Natural killer cell treated with Interleukin-12 subunit alpha and Interleukin-12 subunit beta and Interleukin-15 and Interleukin-18, amount 100 ng/mL, for 72 hours (primary cell): ENCODE measurements at regions not wholly inside any gene's neighbourhood (a gene's known extent, or its start where the extent isn't known, plus 50 kb on each side); places are given as distances from the start of the nearest gene placed in this dataset.

Experiments used
- ATAC-seq, 2 donors: fragments of 150-1000 bp; cut with Tn5 transposase in 1 of 2; sonication (Bioruptor Pico), chemical (Tn5 transposase) in 1 of 2; 2 replicates each; pipeline ENCODE4 v1.10.0; 2021
- DNase-seq: peaks from one replicate; pipeline ENCODE4 v3.0.0; 2022; ENCODE audit warnings: low spot score
- H3K27ac Mint-ChIP-seq, 2 donors: 1 replicate in 1 of 2; 2 replicates in 1 of 2; pipeline ENCODE4 v1.8.0; 2022; ENCODE audit warnings: mixed read lengths in 2 of 2, mild to moderate bottlenecking in 1 of 2, moderate library complexity in 1 of 2
- H3K27me3 Mint-ChIP-seq, 2 donors: 1 replicate in 1 of 2; 2 replicates in 1 of 2; pipeline ENCODE4 v1.8.0; 2022; ENCODE audit warnings: mixed read lengths in 2 of 2
- H3K36me3 Mint-ChIP-seq: one replicate; pipeline ENCODE4 v1.8.0; 2022; ENCODE audit warnings: mixed read lengths
- H3K4me1 Mint-ChIP-seq, 2 donors: 1 replicate in 1 of 2; 2 replicates in 1 of 2; pipeline ENCODE4 v1.8.0; 2022; ENCODE audit warnings: low read depth in 2 of 2, mixed read lengths in 2 of 2, mild to moderate bottlenecking in 1 of 2
- H3K4me3 Mint-ChIP-seq: one replicate; pipeline ENCODE4 v1.8.0; 2022; ENCODE audit warnings: mixed read lengths
- H3K9me3 Mint-ChIP-seq: 2 replicates; pipeline ENCODE4 v1.8.0; 2022; ENCODE audit warnings: mixed read lengths

DNA sequence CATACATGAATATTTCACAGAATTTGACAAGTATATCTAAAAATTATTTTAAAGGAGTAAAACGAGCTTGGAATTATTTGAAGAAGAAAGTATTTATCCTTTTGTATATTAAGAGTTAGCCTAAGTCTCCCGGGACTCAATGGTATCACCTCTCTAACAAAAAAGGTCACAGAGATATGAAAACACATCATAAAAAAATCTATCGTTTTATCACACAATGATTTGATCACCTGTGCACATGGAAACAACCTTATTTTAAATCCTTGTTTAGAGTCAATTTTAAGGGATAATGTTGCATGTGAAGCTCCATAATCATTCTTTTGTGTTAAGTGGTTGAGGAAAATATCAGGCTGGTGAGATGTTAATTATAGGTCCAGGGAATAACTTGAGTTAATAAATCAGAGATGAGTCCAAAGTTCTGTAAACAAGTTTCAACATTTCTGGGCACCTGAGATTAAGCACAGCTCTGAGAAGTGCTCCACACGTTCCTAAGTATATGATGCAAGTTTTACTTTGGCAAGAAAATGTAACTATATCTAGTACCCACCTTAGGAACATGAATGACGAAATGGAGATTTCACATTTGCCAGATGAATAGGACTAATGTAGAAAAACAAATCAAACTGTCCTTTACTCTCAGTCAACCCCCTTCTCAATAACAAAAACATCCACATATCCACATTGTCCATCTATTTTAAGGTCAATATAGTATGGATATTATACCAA, 148.5 kb upstream of the AKR1E2 start:
- Mint-ChIP-seq H3K27ac (no peak overlapping the region), H3K4me1 (no peaks in the 10 kb centered on the region), H3K9me3 (no peaks in the 10 kb centered on the region), H3K27me3 (peaks cover 32 to 54% of the 10 kb centered on the region in 2 donors), H3K4me3 (no peak overlapping the region), H3K36me3 (no peaks in the 10 kb centered on the region)
- DNase-seq, result no peak
- no peak for ATAC-seq

DNA sequence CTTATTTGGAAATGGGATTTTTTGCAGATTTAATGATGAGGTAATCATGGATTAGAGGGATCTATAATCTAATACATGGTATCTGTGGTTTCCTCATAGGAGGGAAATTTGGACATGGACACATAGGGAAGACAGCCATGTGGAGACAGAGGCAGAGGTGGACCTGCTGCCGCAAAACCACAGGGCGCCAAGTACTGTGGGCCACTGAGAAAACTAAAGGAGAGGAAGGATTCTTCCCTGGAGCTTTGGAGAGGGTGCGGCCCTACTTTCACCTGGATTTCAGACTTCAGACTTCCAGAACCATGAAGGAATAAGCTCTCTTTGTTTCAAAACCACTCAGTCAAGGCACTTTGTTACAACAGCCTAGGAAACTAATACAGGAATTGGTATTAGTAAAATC, 149.4 kb upstream of the AKR1E2 start:
- Mint-ChIP-seq H3K9me3 (no peaks in the 10 kb centered on the region), H3K4me1 (no peaks in the 10 kb centered on the region), H3K4me3 (no peak overlapping the region), H3K27me3 (peaks cover 32 to 57% of the 10 kb centered on the region in 2 donors), H3K27ac (no peak overlapping the region), H3K36me3 (no peaks in the 10 kb centered on the region)
- ATAC-seq, result no peak
- DNase-seq, result no peak

DNA sequence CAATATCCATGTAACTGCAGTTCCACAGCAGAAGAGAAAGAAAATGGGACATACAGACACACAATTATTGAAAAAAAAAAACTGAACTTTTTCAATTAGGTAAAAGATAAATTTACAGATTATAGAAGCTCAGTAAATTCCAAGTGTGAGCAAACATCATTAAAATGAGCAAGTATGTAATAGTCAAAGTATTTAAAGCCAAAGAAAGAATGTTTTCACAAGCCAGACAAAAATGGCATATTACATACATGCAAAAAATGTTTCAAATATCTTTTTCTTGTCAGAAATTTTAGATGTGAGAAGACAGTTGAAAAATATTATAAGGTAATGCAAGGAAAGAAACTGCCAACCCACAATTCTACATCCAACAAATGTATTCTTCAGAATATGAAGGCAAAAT, 150.2 kb upstream of the AKR1E2 start:
- peaks cover 38 to 64% of the 10 kb centered on the region in 2 donors for H3K27me3 Mint-ChIP-seq
- H3K4me1 Mint-ChIP-seq, result no peaks in the 10 kb centered on the region
- H3K27ac Mint-ChIP-seq, result no peak overlapping the region
- H3K9me3 Mint-ChIP-seq, result no peaks in the 10 kb centered on the region
- ATAC-seq (no peak), DNase-seq (no peak)
- H3K36me3 Mint-ChIP-seq, result no peaks in the 10 kb centered on the region
- no peak overlapping the region for H3K4me3 Mint-ChIP-seq

DNA sequence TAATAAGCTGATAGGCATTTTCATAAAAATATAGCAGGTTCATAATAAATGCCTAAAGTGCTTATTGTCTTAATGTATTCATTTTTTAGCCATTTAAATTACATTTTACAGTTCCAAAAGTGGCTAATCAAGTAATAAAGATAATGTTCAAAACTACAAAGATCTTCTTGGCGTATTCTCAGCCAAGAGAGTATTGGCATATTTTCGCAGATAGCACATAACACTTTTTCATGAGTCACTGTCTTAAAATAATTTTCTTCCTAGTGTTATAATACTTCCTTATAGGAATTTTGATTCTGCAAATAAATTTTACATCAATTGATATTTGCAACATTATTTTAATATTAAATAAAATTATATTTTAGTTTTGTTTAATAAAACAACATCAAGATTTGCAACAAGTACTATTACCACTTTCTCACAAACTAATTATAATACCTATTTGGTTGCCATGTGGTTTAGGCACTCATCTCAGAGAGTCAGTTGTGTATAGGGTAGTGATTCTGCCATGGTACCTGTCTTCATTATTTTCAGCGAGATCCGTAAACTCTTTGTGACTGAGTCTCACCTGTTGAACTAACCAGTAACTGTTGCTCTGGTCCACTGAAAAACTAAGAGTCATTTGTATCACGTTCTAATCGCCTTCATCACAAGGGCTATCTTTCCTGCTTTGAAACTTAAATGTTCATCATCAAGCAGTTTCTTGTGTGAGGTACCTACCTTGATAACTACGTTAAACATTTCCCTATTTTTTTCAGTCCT, 152.5 kb upstream of the AKR1E2 start:
- no peaks in the 10 kb centered on the region for H3K9me3 Mint-ChIP-seq
- H3K27ac Mint-ChIP-seq, result no peak overlapping the region
- no peaks in the 10 kb centered on the region for H3K36me3 Mint-ChIP-seq
- DNase-seq (no peak), ATAC-seq (no peak)
- no peaks in the 10 kb centered on the region for H3K4me1 Mint-ChIP-seq
- no peak overlapping the region for H3K4me3 Mint-ChIP-seq
- H3K27me3 Mint-ChIP-seq, result peaks cover 38 to 75% of the 10 kb centered on the region in 2 donors

DNA sequence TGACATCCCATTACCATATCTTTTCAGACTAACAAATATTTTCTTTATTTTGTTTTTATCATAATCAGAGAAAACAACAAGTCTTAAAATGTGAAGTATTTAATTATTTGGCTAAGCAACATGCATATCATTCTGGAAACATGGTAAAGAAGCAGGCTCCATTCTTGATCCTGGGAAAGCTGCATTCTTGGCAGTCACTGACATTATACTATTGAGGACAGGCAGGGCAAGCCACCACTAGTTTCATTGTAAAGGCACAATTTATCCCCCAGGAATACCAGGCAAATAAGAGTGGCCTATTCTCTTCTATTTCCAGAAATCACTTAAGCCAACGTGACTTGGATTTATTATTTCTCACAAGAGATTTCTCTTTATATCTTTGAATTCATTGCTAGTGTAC, 153.8 kb upstream of the AKR1E2 start:
- Mint-ChIP-seq H3K27me3 (peaks cover 34 to 71% of the 10 kb centered on the region in 2 donors), H3K4me3 (no peak overlapping the region), H3K36me3 (no peaks in the 10 kb centered on the region), H3K4me1 (no peaks in the 10 kb centered on the region), H3K27ac (no peak overlapping the region), H3K9me3 (no peaks in the 10 kb centered on the region)
- DNase-seq, result no peak
- no peak for ATAC-seq

DNA sequence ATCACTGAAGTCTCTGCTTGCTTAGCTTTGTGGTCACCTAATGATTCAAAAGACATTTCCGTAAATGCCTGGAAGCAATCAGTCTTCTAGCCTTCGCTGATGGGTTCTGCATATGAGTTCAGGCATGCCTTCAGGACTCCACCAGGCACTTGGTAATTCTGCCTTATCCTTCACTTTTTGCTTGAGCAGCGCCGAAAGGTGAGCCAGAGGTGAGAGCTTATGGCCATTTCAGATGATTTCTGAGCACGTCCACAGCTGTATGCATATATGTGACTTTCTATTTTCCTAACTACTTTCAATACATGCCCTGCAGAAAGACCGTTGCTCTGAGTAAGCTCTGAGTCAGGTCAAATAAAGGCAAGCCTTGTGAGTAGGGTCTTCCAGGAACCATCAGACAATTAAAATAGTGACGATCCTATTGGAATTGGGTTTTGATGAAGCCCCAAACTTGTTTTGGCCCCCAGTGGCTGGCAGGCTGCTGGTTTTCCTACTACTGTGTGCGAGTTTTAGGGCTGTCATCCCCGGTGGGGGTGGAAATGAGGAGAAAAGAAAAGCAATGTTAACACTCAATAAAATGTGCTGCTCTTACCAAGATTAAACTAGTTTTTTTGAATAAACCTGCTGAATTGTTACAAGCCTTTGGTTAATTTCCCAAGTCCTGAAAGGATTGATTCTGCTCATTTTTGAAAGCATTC, 154.4 kb upstream of the AKR1E2 start:
- no peak overlapping the region for H3K27ac Mint-ChIP-seq
- DNase-seq (no peak), ATAC-seq (no peak)
- peaks cover 34 to 69% of the 10 kb centered on the region in 2 donors for H3K27me3 Mint-ChIP-seq
- no peaks in the 10 kb centered on the region for H3K36me3 Mint-ChIP-seq
- H3K4me3 Mint-ChIP-seq, result no peak overlapping the region
- H3K9me3 Mint-ChIP-seq, result no peaks in the 10 kb centered on the region
- no peaks in the 10 kb centered on the region for H3K4me1 Mint-ChIP-seq

DNA sequence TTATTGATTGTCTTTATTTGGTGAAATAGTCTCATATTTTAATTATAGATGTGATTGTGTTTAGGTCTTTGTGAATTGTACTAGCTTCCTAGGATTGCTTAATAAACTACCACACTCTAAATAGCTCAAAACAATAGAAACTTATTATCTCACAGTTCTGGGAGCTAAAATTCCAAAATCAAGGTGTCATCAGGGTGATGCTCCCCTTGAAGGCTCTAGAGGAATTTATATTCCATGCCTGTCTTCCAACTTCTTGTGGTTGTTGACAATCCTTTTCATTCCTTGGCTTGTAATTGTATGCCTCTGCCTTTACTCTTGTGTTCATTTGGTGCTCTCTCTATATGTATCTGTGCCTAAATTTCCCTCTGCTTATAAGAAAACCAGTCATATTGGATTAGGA, 155.3 kb upstream of the AKR1E2 start:
- Mint-ChIP-seq H3K36me3 (no peaks in the 10 kb centered on the region), H3K9me3 (no peaks in the 10 kb centered on the region), H3K27me3 (peaks cover 29 to 60% of the 10 kb centered on the region in 2 donors), H3K4me3 (no peak overlapping the region), H3K27ac (no peak overlapping the region), H3K4me1 (no peaks in the 10 kb centered on the region)
- DNase-seq (no peak), ATAC-seq (no peak)

DNA sequence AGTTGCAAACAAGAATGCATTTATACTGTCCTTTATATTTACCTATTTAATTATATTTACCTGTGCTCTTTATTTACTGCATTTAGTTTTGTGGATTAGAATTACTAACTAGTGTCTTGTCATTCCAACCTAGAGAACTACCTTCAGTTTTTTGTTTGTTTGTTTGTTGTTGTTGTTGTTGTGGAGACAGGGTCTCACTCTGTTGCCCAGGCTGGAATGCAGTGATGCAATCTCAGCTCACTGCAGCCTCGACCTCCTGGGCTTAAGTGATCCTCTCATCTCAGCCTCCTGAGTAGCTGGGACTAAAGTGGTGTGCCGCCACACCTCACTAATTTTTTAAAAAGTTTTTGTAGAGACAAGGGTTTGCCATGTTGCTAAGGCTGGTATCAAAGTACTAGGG, 156.4 kb upstream of the AKR1E2 start:
- Mint-ChIP-seq H3K4me1 (no peaks in the 10 kb centered on the region), H3K27me3 (peaks cover 21 to 50% of the 10 kb centered on the region in 2 donors), H3K27ac (no peak overlapping the region), H3K4me3 (no peak overlapping the region), H3K9me3 (no peaks in the 10 kb centered on the region), H3K36me3 (no peaks in the 10 kb centered on the region)
- DNase-seq, result no peak
- no peak for ATAC-seq

DNA sequence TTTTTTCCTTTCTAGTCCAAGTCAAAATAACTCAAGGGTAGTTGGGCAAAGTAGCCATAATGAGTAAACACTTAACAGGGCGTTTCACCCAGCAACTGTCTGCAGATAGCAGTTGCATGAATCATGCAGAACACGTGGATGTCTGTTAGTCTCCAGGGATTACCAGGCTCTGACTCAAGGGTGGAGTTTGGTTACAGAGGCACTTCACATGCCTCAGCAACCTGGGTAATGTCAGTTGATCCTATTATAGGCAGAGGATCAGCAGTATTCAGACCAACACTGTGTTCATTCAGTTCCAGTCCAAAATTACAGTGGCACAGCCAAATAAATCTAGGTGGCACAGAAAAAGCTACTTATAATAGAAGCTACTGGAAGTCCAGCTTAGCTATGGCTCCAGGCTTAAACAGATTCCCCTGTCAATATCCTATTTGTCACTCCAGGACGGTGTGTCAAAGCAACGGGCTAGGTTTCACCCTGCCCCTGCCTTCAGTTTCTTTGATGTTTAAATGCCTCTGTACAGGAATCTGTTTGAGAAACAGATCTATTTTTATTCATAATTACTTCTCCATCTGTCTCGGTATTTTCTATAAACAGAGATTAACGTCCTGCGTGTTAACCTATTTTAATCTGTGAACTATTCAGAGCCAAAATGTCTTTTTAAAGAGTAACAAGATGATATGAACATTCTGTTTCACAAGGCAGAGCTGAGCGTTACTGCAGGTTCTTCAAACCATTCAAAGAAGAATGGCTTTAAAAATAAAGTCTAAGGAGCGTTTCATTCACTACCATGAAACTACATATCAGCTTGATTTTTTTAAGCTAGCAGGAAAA, 162.6 kb upstream of the AKR1E2 start:
- H3K27me3 Mint-ChIP-seq, result peaks cover 14 to 29% of the 10 kb centered on the region in 2 donors
- no peak overlapping the region for H3K27ac Mint-ChIP-seq
- ATAC-seq, result peak in 1 of 2 donors; percentile 56
- no peaks in the 10 kb centered on the region for H3K4me1 Mint-ChIP-seq
- no peak overlapping the region for H3K4me3 Mint-ChIP-seq
- DNase-seq, result no peak
- H3K36me3 Mint-ChIP-seq, result no peaks in the 10 kb centered on the region
- H3K9me3 Mint-ChIP-seq, result no peaks in the 10 kb centered on the region

DNA sequence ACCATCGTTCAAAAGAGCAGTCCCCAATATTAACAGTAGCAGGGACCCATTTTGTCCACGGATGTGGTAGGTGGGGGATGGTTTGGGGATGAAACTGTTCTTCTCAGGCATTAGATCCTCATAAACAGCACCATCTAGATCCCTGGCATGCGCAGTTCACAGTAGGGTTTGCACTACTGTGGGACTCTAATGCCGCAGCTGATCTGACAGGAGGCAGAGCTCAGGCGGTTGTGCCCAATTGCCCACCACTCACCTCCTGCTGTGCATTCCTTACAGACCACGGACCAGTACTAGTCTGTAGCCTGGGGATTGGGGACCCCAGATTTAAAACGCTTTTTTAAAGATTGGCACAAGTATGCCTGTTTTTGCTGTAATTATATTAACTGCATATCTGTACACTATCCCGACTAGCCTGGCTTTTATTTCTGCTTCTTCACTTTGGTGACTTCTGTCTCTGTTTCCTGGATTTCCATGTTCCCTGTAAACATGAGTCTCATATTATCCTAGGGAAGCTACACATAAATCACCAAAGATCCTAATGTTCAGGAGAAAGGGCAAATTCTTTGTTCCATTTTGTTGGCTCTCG, 163.3 kb upstream of the AKR1E2 start:
- H3K36me3 Mint-ChIP-seq, result no peaks in the 10 kb centered on the region
- no peak overlapping the region for H3K27ac Mint-ChIP-seq
- DNase-seq (no peak), ATAC-seq (no peak)
- peaks cover 14 to 25% of the 10 kb centered on the region in 2 donors for H3K27me3 Mint-ChIP-seq
- H3K9me3 Mint-ChIP-seq, result no peaks in the 10 kb centered on the region
- H3K4me3 Mint-ChIP-seq, result no peak overlapping the region
- no peaks in the 10 kb centered on the region for H3K4me1 Mint-ChIP-seq

DNA sequence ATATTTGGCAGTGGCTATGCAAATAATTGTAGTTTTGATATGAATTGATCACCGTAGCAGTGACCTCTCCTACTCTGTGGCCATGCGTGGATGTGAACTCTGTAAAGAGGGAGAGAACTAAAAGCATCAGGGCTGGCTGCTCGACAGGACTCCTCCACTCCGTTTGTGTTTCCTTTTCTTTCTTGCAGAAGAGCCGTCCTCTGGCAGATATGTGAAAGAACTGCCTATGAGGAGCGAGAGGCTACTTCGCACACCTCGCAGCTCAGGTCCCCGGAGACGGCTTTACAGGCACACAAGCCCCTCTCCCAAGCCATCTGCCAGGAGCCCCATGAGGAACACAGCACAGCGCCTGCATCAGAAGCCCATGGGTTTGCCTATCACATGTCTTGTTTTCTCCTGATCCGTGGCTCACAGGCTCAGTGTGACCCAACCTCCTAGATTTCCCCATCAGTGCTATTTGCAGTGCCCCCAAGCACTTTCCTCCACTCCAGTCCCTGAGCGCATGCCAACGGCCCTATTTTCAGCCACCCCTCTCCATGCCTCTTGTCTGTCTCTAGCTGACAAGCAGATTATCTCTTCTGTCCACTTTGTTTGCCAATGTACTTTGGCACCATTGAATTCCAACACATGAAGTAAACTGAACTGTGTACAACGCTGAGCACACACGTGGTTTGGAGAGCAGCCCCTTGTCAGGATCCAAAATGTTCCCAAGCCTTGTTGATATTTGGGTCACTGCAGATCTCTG, 164.3 kb upstream of the AKR1E2 start:
- H3K4me1 Mint-ChIP-seq, result no peaks in the 10 kb centered on the region
- peaks cover 16 to 28% of the 10 kb centered on the region in 2 donors for H3K27me3 Mint-ChIP-seq
- no peak for ATAC-seq
- no peak overlapping the region for H3K4me3 Mint-ChIP-seq
- no peaks in the 10 kb centered on the region for H3K9me3 Mint-ChIP-seq
- DNase-seq, result no peak
- no peak overlapping the region for H3K27ac Mint-ChIP-seq
- H3K36me3 Mint-ChIP-seq, result no peaks in the 10 kb centered on the region

DNA sequence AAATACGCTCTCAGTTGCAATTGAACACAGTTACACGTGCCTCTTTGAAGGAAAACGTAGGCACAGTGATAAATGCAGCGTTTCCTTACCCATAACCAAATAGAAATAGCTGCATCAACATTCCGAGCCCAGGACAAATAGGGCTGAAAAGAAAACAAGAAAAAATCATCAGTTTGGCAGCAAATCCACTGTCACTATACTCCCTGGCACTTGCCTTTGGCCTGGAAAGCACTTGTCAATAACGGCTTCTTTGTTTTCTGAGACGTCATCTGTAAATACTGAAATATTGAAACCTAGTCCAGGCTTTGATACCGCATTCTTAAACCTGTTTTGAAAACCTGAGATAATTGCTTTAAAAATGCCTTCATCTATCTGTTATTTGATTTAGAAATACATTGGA, 167.2 kb upstream of the AKR1E2 start:
- Mint-ChIP-seq H3K36me3 (no peaks in the 10 kb centered on the region), H3K27me3 (peaks cover 15 to 28% of the 10 kb centered on the region in 2 donors), H3K4me3 (no peak overlapping the region), H3K9me3 (no peaks in the 10 kb centered on the region), H3K4me1 (no peaks in the 10 kb centered on the region), H3K27ac (no peak overlapping the region)
- ATAC-seq (no peak), DNase-seq (no peak)
